ENCODE measurements at regions not wholly inside any gene's neighbourhood (a gene's known extent, or its start where the extent isn't known, plus 50 kb on each side); places are given as distances from the start of the nearest gene placed in this dataset.

DNA sequence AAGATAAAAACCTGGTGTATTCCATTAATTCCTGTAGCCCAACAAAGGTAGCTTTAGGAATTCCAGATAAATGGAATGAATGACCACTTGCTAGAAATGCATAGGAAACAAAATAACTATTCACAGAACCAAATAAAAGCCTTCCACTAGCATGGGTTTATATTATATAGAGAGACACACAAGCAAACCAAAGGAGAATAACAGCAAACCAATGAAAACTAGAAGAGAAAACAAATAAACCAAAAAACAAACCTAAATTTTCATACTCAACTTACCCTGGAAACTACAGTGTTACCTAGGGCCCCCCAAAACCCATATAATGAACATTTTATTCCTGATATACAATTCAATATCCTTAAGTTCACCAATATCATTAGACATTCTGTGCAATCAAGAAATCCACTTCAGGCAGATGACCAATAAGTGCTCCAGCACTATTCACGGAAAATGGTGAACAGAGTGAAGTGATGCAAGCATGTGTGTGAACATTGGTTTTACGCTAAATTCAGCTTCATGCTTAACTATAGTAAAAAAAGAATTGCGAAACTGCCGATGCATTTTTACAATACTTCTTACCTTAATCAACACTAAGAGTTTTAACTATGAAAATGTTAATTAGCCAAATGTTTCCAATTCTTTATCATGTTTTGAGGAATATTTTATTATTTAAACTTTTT, 1108.4 kb upstream of the TMEM132C start:
- Histone ChIP-seq H3K27me3 (no peaks in the 10 kb centered on the region), H3K36me3 (replicated peaks in 1 of 2) (no peaks in the 10 kb centered on the region), H3K4me1 (replicated peaks in 1 of 2) (no peaks in the 10 kb centered on the region), H3K9me3 (replicated peaks in 1 of 3) (no peaks in the 10 kb centered on the region), H3K4me3 (no peak overlapping the region), H3K27ac (no peak overlapping the region)
- no peak for DNase-seq
- intact Hi-C loops (cut with DNase I), result no loop called here
- no peak for TF ChIP-seq POLR2A (IDR thresholded peaks at IDR 0.05)
- TF ChIP-seq, protein P1, sequence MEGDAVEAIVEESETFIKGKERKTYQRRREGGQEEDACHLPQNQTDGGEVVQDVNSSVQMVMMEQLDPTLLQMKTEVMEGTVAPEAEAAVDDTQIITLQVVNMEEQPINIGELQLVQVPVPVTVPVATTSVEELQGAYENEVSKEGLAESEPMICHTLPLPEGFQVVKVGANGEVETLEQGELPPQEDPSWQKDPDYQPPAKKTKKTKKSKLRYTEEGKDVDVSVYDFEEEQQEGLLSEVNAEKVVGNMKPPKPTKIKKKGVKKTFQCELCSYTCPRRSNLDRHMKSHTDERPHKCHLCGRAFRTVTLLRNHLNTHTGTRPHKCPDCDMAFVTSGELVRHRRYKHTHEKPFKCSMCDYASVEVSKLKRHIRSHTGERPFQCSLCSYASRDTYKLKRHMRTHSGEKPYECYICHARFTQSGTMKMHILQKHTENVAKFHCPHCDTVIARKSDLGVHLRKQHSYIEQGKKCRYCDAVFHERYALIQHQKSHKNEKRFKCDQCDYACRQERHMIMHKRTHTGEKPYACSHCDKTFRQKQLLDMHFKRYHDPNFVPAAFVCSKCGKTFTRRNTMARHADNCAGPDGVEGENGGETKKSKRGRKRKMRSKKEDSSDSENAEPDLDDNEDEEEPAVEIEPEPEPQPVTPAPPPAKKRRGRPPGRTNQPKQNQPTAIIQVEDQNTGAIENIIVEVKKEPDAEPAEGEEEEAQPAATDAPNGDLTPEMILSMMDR (IDR thresholded peaks at IDR 0.05), result no peak
- WGBS, 4 donors, result 89 to 95% (median 90%) methylated on average over 4 of the region's 4 CpGs

DNA sequence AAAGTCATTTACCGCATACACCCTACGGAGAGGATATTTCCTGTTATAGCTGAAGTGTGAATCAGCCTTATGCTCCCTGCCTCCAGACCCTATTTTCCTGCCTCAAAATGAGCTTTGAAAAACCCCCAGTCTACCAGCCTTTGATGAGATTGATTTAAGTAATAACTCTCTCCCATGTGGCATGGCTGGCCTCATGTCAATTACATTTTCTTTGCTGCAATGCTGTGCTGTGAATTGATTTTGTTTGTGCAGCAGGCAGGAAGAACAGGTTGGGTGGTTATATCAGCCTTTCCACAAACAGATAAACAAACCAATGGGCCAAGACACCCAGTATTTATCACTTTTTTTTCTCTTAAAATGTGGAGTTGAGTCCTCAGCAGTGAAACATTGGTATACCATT, 1105.5 kb upstream of the TMEM132C start:
- 63 to 92% (median 85%) methylated on average over 2 of the region's 2 CpGs for WGBS, 4 donors

DNA sequence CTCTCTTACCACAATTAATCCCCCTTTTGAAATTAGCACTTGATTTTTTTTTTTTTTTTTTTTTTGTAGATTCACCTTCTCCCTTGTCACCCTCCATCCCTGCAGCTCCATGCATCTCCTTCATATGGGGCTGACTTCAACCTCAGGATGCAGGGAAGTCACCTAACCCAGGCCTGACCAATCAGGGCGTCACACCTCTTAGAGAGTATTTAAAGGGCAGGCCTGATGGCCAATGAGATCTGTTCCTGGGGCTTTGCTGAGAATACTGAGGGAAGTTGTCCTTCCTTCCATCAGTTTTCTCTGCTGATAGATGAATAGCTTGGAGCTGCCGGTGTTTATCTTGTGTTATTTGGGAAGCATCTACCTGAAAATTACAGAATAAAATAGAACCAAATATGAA, 1104.7 kb upstream of the TMEM132C start:
- no peak for DNase-seq
- Histone ChIP-seq H3K9me3 (replicated peaks in 1 of 3) (no peaks in the 10 kb centered on the region), H3K4me1 (replicated peaks in 1 of 2) (peaks cover 0 to 5% of the 10 kb centered on the region in 2 donors), H3K36me3 (replicated peaks in 1 of 2) (no peaks in the 10 kb centered on the region), H3K27me3 (no peaks in the 10 kb centered on the region), H3K27ac (no peak overlapping the region), H3K4me3 (no peak overlapping the region)
- intact Hi-C loops (cut with DNase I), result no loop called here
- WGBS, 4 donors, result 85 to 95% (median 89%) methylated on average over 2 of the region's 2 CpGs
- TF ChIP-seq POLR2A (IDR thresholded peaks at IDR 0.05), result no peak
- TF ChIP-seq, protein P1 (IDR thresholded peaks at IDR 0.05), result no peak

More for the DNA sequence above, 1105.5 kb upstream of the TMEM132C start:
- DNase-seq, result no peak
- no peak overlapping the region for H3K27ac ChIP-seq
- intact Hi-C loops (cut with DNase I), result no loop called here
- H3K27me3 ChIP-seq, result no peaks in the 10 kb centered on the region
- H3K4me1 ChIP-seq (replicated peaks in 1 of 2), result peaks cover 0 to 3% of the 10 kb centered on the region in 2 donors
- H3K36me3 ChIP-seq (replicated peaks in 1 of 2), result no peaks in the 10 kb centered on the region
- no peak overlapping the region for H3K4me3 ChIP-seq
- TF ChIP-seq POLR2A (IDR thresholded peaks at IDR 0.05), result no peak
- TF ChIP-seq, protein P1 (IDR thresholded peaks at IDR 0.05), result no peak
- no peaks in the 10 kb centered on the region for H3K9me3 ChIP-seq (replicated peaks in 1 of 3)

DNA sequence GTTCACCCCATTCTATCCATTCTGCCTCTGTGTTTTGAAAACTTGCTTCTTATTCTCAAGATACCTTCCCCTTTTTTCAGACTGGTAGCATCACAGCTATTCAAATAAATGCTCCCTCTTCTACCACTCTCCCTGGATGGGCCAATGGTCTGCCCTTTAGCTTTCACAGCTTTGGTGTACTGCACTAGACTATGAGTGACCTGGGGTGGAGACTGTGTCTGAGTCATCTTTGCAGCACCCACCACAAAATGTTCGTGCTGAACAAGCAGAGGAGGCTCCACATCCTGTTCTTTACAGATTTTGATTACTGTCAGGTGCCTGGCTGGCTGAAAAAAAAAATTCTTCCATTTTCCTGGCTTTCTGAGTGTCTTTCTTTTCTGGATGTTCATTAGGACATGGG, 1104.1 kb upstream of the TMEM132C start:
- Histone ChIP-seq H3K4me1 (replicated peaks in 1 of 2) (peaks cover 0 to 5% of the 10 kb centered on the region in 2 donors), H3K27ac (no peak overlapping the region), H3K9me3 (replicated peaks in 1 of 3) (no peaks in the 10 kb centered on the region), H3K36me3 (replicated peaks in 1 of 2) (no peaks in the 10 kb centered on the region), H3K27me3 (no peaks in the 10 kb centered on the region), H3K4me3 (no peak overlapping the region)
- intact Hi-C loops (cut with DNase I), result no loop called here
- 7 to 26% (median 19%) methylated on average over 1 of the region's 1 CpG for WGBS, 4 donors
- no peak for DNase-seq
- TF ChIP-seq, protein P1 (IDR thresholded peaks at IDR 0.05), result no peak
- TF ChIP-seq POLR2A (IDR thresholded peaks at IDR 0.05), result no peak

Data from adrenal gland (tissue), 9 donors.